Liver (tissue), 7 donors: ENCODE measurements at regions not wholly inside any gene's neighbourhood (a gene's known extent, or its start where the extent isn't known, plus 50 kb on each side); places are given as distances from the start of the nearest gene placed in this dataset.

Source experiments
- DNase-seq: peaks from one replicate; pipeline ENCODE4 v3.0.0-alpha.2; 2017; ENCODE audit warnings: low spot score
- H3K27ac ChIP-seq, 2 donors: one replicate each; pipeline ENCODE4 v1.7.0; 2013; ENCODE audit warnings: inconsistent platforms in 2 of 2, low read length in 2 of 2, control low read depth in 1 of 2, low read depth in 1 of 2, mild to moderate bottlenecking in 1 of 2
- H3K27me3 ChIP-seq, 4 donors: one replicate each; pipeline versions ENCODE4 v1.6.1 to v1.7.0; 2013; ENCODE audit warnings: low read length in 3 of 4, inconsistent platforms in 1 of 4, mild to moderate bottlenecking in 1 of 4, moderate library complexity in 1 of 4; ENCODE audit not compliant: control insufficient read depth in 4 of 4, insufficient read depth in 4 of 4
- H3K36me3 ChIP-seq, 4 donors: one replicate each; pipeline versions ENCODE4 v1.6.1 to v1.7.0; 2013; ENCODE audit warnings: low read length in 3 of 4, mild to moderate bottlenecking in 3 of 4, low read depth in 1 of 4, moderate library complexity in 1 of 4; ENCODE audit not compliant: control insufficient read depth in 4 of 4, insufficient read depth in 3 of 4
- H3K4me1 ChIP-seq, 4 donors: one replicate each; pipeline versions ENCODE4 v1.6.1 to v1.7.0; 2013; ENCODE audit warnings: low read length in 3 of 4, mild to moderate bottlenecking in 3 of 4, moderate library complexity in 1 of 4; ENCODE audit not compliant: control insufficient read depth in 4 of 4, insufficient read depth in 4 of 4
- H3K4me3 ChIP-seq, 3 donors: one replicate each; pipeline versions ENCODE4 v1.6.1 to v1.7.0; 2013; ENCODE audit warnings: low read length in 3 of 3, control low read depth in 1 of 3, low read depth in 1 of 3, mild to moderate bottlenecking in 1 of 3
- H3K9ac ChIP-seq, 2 donors: one replicate each; pipeline ENCODE4 v1.7.0; 2013; ENCODE audit warnings: low read length in 2 of 2, mild to moderate bottlenecking in 2 of 2, moderate library complexity in 2 of 2, control low read depth in 1 of 2, low read depth in 1 of 2
- H3K9me3 ChIP-seq, 4 donors: one replicate each; pipeline versions ENCODE4 v1.6.1 to v1.7.0; 2013; ENCODE audit warnings: low read length in 3 of 4; ENCODE audit not compliant: control insufficient read depth in 4 of 4
- EGR1 ChIP-seq, 2 donors: IDR thresholded peaks; 2 replicates each; pipeline ENCODE4 v1.6.1; 2016 to 2018; ENCODE audit warnings: antibody characterized with exemption in 2 of 2, low read depth in 2 of 2
- FOXA1 ChIP-seq: IDR thresholded peaks from 2 replicates; pipeline ENCODE4 v1.6.1; 2016; ENCODE audit warnings: antibody characterized with exemption
- GABPA ChIP-seq, 2 donors: IDR thresholded peaks in 1 of 2; conservative IDR thresholded peaks in 1 of 2; 2 replicates each; pipeline ENCODE4 v1.6.1; 2016; ENCODE audit warnings: antibody characterized with exemption in 2 of 2, mild to moderate bottlenecking in 1 of 2, moderate library complexity in 1 of 2
- HNF4G ChIP-seq: IDR thresholded peaks from 2 replicates; pipeline ENCODE4 v1.6.1; 2016; ENCODE audit warnings: antibody characterized with exemption
- JUND ChIP-seq, 2 donors: IDR thresholded peaks; 2 replicates each; pipeline ENCODE4 v1.6.1; 2016; ENCODE audit warnings: antibody characterized with exemption in 2 of 2
- NR2F2 ChIP-seq: IDR thresholded peaks from 2 replicates; pipeline ENCODE4 v1.6.1; 2016; ENCODE audit warnings: antibody characterized with exemption
- RAD21 ChIP-seq, 2 donors: IDR thresholded peaks; 2 replicates each; pipeline ENCODE4 v1.6.1; 2016; ENCODE audit warnings: antibody characterized with exemption in 2 of 2, mild to moderate bottlenecking in 2 of 2
- REST ChIP-seq: IDR thresholded peaks from 2 replicates; pipeline ENCODE4 v1.6.1; 2016; ENCODE audit warnings: antibody characterized with exemption, mild to moderate bottlenecking
- RXRA ChIP-seq, 2 donors: IDR thresholded peaks; 2 replicates each; pipeline ENCODE4 v1.6.1; 2017 to 2018; ENCODE audit warnings: antibody characterized with exemption in 2 of 2, mild to moderate bottlenecking in 1 of 2
- SP1 ChIP-seq: IDR thresholded peaks from 2 replicates; pipeline ENCODE4 v1.6.1; 2018; ENCODE audit warnings: antibody characterized with exemption, mild to moderate bottlenecking
- TAF1 ChIP-seq: conservative IDR thresholded peaks from 2 replicates; pipeline ENCODE4 v1.6.1; 2016; ENCODE audit warnings: antibody characterized with exemption, mild to moderate bottlenecking
- YY1 ChIP-seq: IDR thresholded peaks from 2 replicates; pipeline ENCODE4 v1.6.1; 2016; ENCODE audit warnings: antibody characterized with exemption, mild to moderate bottlenecking
- WGBS: extraction: QIAGEN DNeasy Blood & Tissue Kit; methylation state at CpG from one replicate; pipeline ENCODE4 v1.1.7; 2013; 5-methylcytosine and 5-hydroxymethylcytosine counted together
- TF ChIP-seq, protein P1 (sequence below): IDR thresholded peaks from 2 replicates; pipeline ENCODE4 v1.6.1; 2016; ENCODE audit warnings: antibody characterized with exemption
- donor health status: healthy.
- donor health status: healthy.
- donor health status: healthy.
- donor health status: healthy.

DNA sequence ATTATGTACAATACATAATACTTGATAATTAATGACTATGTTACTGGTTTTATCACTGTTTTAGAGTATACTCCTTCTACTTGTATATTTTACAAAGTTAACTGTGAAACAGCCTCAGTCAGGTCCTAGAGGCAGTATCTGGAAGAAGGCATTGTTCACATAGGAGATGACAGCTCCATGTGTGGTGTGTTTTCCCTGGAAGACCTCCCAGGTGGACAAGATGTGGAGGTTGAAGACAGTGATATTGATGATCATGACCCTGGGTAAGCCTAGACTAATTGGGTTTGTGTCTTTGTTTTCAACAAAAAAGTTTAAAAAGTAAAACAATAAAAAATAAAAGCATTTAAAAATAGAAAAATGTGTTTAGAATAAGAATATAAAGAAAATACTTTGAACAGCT lies 96.4 kb downstream of the TRIB2 start:
- H3K27me3 ChIP-seq: peaks cover 0 to 9% (median 0%) of the 10 kb centered on the region in 4 donors

DNA sequence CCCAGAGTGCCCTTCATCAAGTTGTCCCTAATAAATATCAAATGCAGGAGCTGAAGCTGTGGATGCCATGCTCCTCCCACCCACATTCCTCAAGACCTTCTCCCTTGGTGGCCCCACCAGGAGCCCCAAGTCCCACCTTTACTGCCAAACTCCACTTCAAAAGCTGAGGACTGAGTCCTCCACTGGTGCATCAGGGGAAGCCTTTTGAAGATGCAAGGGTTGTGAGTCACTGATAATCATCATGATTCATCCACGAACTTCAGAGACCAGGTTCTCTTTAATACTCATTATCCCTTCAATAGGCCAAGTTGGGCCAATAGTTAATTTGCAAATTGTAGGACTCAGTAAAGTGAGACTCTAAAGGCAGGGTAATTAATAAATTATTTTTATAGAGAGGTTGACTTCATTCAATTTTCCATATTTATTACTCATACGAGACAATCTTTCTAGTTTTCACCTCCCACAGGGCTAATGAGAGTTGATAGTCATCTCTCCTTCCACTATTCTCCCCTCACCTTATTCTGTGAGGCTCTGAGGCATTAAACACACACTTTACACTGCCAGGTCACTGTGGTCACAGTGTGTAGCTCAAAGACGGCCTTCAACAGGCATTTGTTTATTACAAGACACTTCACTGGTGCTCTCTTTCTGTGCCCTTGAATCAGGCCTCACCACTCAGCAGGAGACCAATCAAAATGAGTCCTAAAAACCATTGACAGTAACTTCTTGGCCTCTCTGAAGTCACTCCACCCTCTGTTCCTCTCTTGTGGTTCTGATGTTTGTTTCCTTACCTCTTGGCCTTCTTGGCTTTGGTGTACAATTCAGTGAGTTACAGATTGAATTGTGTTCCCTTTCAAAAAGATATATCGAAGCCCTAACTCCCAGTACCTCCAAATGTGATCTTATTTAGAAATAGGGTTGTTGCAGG lies 99.9 kb downstream of the TRIB2 start:
- H3K36me3 ChIP-seq: no peaks in the 10 kb centered on the region
- no peak overlapping the region for H3K4me3 ChIP-seq

More for the DNA sequence above, 96.4 kb downstream of the TRIB2 start:
- Histone ChIP-seq H3K36me3 (no peaks in the 10 kb centered on the region), H3K9ac (no peak overlapping the region), H3K27ac (no peak overlapping the region), H3K9me3 (no peaks in the 10 kb centered on the region), H3K4me1 (no peaks in the 10 kb centered on the region), H3K4me3 (no peak overlapping the region)
- TF ChIP-seq RXRA (IDR thresholded peaks at IDR 0.05) (no peak), JUND (IDR thresholded peaks at IDR 0.05) (no peak), HNF4G (no peak), REST (no peak), RAD21 (IDR thresholded peaks at IDR 0.05) (no peak), NR2F2 (no peak), SP1 (no peak), GABPA (IDR thresholded peaks at IDR 0.05 in 1 of 2, conservative IDR thresholded peaks at IDR 0.05 in 1 of 2) (no peak), YY1 (no peak), FOXA1 (no peak)
- TF ChIP-seq, protein P1, sequence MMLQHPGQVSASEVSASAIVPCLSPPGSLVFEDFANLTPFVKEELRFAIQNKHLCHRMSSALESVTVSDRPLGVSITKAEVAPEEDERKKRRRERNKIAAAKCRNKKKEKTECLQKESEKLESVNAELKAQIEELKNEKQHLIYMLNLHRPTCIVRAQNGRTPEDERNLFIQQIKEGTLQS: no peak
- DNase-seq: no peak

GRCh38 chr2:12817870-12818269 lies 101.1 kb downstream of the TRIB2 start:
- TF ChIP-seq, protein P1: no peak
- no peak for TF ChIP-seq HNF4G
- no peak for TF ChIP-seq GABPA (IDR thresholded peaks at IDR 0.05 in 1 of 2, conservative IDR thresholded peaks at IDR 0.05 in 1 of 2)
- TF ChIP-seq TAF1: no peak
- TF ChIP-seq EGR1 (IDR thresholded peaks at IDR 0.05; ENCODE audit: low read depth in 2 of 2): no peak
- no peak for TF ChIP-seq REST
- Histone ChIP-seq H3K27ac (peak overlapping the region in 1 of 2 donors; percentile 52), H3K4me1 (peaks cover 0 to 3% (median 1%) of the 10 kb centered on the region in 4 donors), H3K36me3 (no peaks in the 10 kb centered on the region), H3K27me3 (peaks cover 0 to 5% (median 0%) of the 10 kb centered on the region in 4 donors), H3K9ac (no peak overlapping the region), H3K4me3 (no peak overlapping the region), H3K9me3 (no peaks in the 10 kb centered on the region)
- DNase-seq: no peak
- 86% methylated on average over 3 of the region's 3 CpGs for WGBS

More for the DNA sequence above, 99.9 kb downstream of the TRIB2 start:
- peaks cover 0 to 3% (median 1%) of the 10 kb centered on the region in 4 donors for H3K4me1 ChIP-seq
- H3K9ac ChIP-seq: no peak overlapping the region
- DNase-seq: no peak
- TF ChIP-seq RAD21 (IDR thresholded peaks at IDR 0.05): no peak
- H3K27ac ChIP-seq: no peak overlapping the region
- H3K27me3 ChIP-seq: peaks cover 0 to 5% (median 0%) of the 10 kb centered on the region in 4 donors
- WGBS: 92% methylated on average over 4 of the region's 4 CpGs
- no peaks in the 10 kb centered on the region for H3K9me3 ChIP-seq
